ENCODE measurements at regions not wholly inside any gene's neighbourhood (a gene's known extent, or its start where the extent isn't known, plus 50 kb on each side); places are given as distances from the start of the nearest gene placed in this dataset.

GRCh38 chr1:5191470-5191869 lies 537.1 kb downstream of the AJAP1 start:
- H3K4me3 ChIP-seq, result no peak overlapping the region
- H3K27me3 ChIP-seq (ENCODE audit: low read depth), result peaks cover 58% of the 10 kb centered on the region
- no peaks in the 10 kb centered on the region for H3K9me3 ChIP-seq (replicated peaks)
- H3K36me3 ChIP-seq, result no peaks in the 10 kb centered on the region
- TF ChIP-seq CTCF (IDR thresholded peaks at IDR 0.05; ENCODE audit: borderline replicate concordance), result no peak
- no peak for DNase-seq
- no peaks in the 10 kb centered on the region for H3K4me1 ChIP-seq
- intact Hi-C loops (cut with micrococcal nuclease), result no loop called here
- H3K27ac ChIP-seq (replicated peaks), result no peak overlapping the region

GRCh38 chr1:5189384-5189783 lies 535.0 kb downstream of the AJAP1 start:
- H3K36me3 ChIP-seq, result no peaks in the 10 kb centered on the region
- no peaks in the 10 kb centered on the region for H3K4me1 ChIP-seq
- no peak overlapping the region for H3K27ac ChIP-seq (replicated peaks)
- intact Hi-C loops (cut with micrococcal nuclease), result no loop called here
- DNase-seq, result no peak
- no peaks in the 10 kb centered on the region for H3K9me3 ChIP-seq (replicated peaks)
- H3K27me3 ChIP-seq (ENCODE audit: low read depth), result peaks cover 65% of the 10 kb centered on the region
- TF ChIP-seq CTCF (IDR thresholded peaks at IDR 0.05; ENCODE audit: borderline replicate concordance), result no peak
- no peak overlapping the region for H3K4me3 ChIP-seq

- H3K4me3 ChIP-seq, result no peak overlapping the region
- intact Hi-C loops (cut with micrococcal nuclease), result no loop called here
- no peak for DNase-seq
- H3K27me3 ChIP-seq (ENCODE audit: low read depth), result peaks cover 57% of the 10 kb centered on the region
- no peaks in the 10 kb centered on the region for H3K36me3 ChIP-seq
- TF ChIP-seq CTCF (IDR thresholded peaks at IDR 0.05; ENCODE audit: borderline replicate concordance), result no peak
- peaks cover 14% of the 10 kb centered on the region for H3K9me3 ChIP-seq (replicated peaks)
- no peak overlapping the region for H3K27ac ChIP-seq (replicated peaks)
- no peaks in the 10 kb centered on the region for H3K4me1 ChIP-seq
Measured at GRCh38 chr1:5165762-5166161, 511.4 kb downstream of the AJAP1 start.

- intact Hi-C loops (cut with micrococcal nuclease), result no loop called here
- Histone ChIP-seq H3K27ac (replicated peaks) (no peak overlapping the region), H3K36me3 (no peaks in the 10 kb centered on the region), H3K9me3 (replicated peaks) (peaks cover 5% of the 10 kb centered on the region), H3K4me1 (no peaks in the 10 kb centered on the region), H3K4me3 (no peak overlapping the region), H3K27me3 (ENCODE audit: low read depth) (peaks cover 51% of the 10 kb centered on the region)
- no peak for TF ChIP-seq CTCF (IDR thresholded peaks at IDR 0.05; ENCODE audit: borderline replicate concordance)
- no peak for DNase-seq
Measured at GRCh38 chr1:5164158-5164557, 509.7 kb downstream of the AJAP1 start.

GRCh38 chr1:5161372-5161771 lies 507.0 kb downstream of the AJAP1 start:
- H3K27me3 ChIP-seq (ENCODE audit: low read depth), result peaks cover 54% of the 10 kb centered on the region

More at GRCh38 chr1:5161372-5161771, 507.0 kb downstream of the AJAP1 start:
- Histone ChIP-seq H3K4me3 (no peak overlapping the region), H3K4me1 (no peaks in the 10 kb centered on the region), H3K27ac (replicated peaks) (no peak overlapping the region), H3K9me3 (replicated peaks) (no peaks in the 10 kb centered on the region), H3K36me3 (no peaks in the 10 kb centered on the region)
- TF ChIP-seq CTCF (IDR thresholded peaks at IDR 0.05; ENCODE audit: borderline replicate concordance), result no peak
- no peak for DNase-seq
- intact Hi-C loops (cut with micrococcal nuclease), result no loop called here
